ENCODE measurements at regions not wholly inside any gene's neighbourhood (a gene's known extent, or its start where the extent isn't known, plus 50 kb on each side); places are given as distances from the start of the nearest gene placed in this dataset.

DNA sequence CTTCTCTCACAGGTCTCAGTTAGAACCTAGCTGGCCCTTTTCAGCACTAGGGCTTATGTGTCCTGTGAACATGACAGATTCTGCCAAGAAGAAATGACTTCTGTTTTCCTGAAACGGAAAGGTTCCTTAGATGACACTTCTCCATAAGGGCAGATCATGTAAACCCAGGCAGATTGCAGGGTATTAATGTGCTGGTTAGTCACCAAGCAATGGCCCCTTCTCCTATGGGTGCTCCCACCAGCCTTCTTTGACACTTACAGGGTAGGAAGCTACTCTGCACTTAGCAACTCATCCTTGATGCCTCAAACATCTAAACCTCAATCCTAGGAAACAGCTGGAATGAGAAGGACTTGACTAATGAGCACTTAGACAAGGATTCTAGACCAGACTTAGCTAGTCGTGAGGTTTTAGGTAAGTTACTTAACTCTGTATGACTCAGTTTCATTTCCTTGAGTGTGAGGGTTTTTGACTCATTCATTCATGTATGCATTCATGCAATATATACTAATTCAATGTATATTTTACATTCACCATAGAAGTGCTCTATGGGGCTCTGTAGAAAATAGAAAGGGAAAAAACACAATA is 74.1 kb upstream of the PLXNA2 start:
- intact Hi-C loops (cut with DNase I), result no loop called here
- DNase-seq (no peak), ATAC-seq (ENCODE audit: low FRiP score) (no peak)
- Histone ChIP-seq H3K36me3 (ENCODE audit: control insufficient read depth in 1 of 2, insufficient read depth in 2 of 2, low read length in 1 of 2) (no peaks in the 10 kb centered on the region), H3K27me3 (ENCODE audit: control insufficient read depth in 1 of 2, insufficient read depth in 2 of 2, low read length in 1 of 2) (no peaks in the 10 kb centered on the region), H3K27ac (ENCODE audit: low read depth in 1 of 2, low read length in 2 of 2) (no peak overlapping the region), H3K4me1 (ENCODE audit: control insufficient read depth in 1 of 2, insufficient read depth in 2 of 2, low read length in 2 of 2) (peaks cover 0 to 3% of the 10 kb centered on the region in 2 donors), H3K4me3 (ENCODE audit: low read length in 2 of 2) (no peak overlapping the region), H3K9me3 (ENCODE audit: control insufficient read depth, low read length) (no peaks in the 10 kb centered on the region)
- WGBS, 2 donors, result 91 to 97% methylated on average over 2 of the region's 2 CpGs

DNA sequence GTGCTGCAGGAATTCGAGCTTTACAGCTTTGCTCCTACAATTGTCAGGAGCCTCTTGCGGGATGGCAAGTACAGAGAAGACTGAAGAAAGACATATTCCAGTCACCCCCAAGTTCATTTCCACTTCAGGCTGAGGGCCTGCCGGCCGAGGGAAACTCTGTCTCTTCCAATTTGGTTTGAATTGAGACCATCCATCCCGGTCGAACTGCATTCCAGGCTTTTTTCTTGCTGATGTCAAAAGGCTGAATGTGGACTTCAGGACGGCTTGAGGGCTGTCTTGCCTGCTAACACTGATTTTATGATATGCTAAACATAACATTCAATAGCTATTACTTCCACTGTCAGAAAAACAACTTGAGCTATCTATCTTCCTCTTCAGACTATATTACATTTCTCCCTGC is 79.8 kb upstream of the PLXNA2 start:
- DNase-seq, result no peak
- Histone ChIP-seq H3K27ac (ENCODE audit: low read depth in 1 of 2, low read length in 2 of 2) (no peak overlapping the region), H3K27me3 (ENCODE audit: control insufficient read depth in 1 of 2, insufficient read depth in 2 of 2, low read length in 1 of 2) (no peaks in the 10 kb centered on the region), H3K36me3 (ENCODE audit: control insufficient read depth in 1 of 2, insufficient read depth in 2 of 2, low read length in 1 of 2) (no peaks in the 10 kb centered on the region), H3K4me1 (ENCODE audit: control insufficient read depth in 1 of 2, insufficient read depth in 2 of 2, low read length in 2 of 2) (peaks cover 0 to 3% of the 10 kb centered on the region in 2 donors), H3K4me3 (ENCODE audit: low read length in 2 of 2) (no peak overlapping the region), H3K9me3 (ENCODE audit: control insufficient read depth, low read length) (no peaks in the 10 kb centered on the region)
- WGBS, 2 donors, result 82 to 85% methylated on average over 7 of the region's 7 CpGs
- no peak for ATAC-seq (ENCODE audit: low FRiP score)
- intact Hi-C loops (cut with DNase I), result no loop called here

DNA sequence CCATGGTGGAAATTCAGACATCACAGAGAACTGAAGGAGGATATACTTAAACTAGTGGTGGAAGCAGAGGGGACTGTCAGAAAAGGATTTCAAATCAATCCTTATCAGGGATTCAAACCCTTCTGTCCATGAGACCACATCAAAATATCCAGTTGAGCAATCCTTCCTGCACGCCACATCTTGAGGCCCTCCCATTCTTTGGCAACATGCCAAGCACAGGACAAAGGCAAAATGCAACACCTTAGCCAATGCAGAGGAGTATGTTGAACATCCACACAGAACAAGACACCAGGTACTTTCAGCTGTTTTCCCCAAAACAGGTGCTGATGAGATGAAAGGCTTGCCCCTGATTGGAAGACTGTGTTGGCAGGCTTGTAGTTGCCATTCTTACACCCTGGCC is 81.8 kb upstream of the PLXNA2 start:
- Histone ChIP-seq H3K27ac (ENCODE audit: low read depth in 1 of 2, low read length in 2 of 2) (no peak overlapping the region), H3K27me3 (ENCODE audit: control insufficient read depth in 1 of 2, insufficient read depth in 2 of 2, low read length in 1 of 2) (no peaks in the 10 kb centered on the region), H3K36me3 (ENCODE audit: control insufficient read depth in 1 of 2, insufficient read depth in 2 of 2, low read length in 1 of 2) (no peaks in the 10 kb centered on the region), H3K4me1 (ENCODE audit: control insufficient read depth in 1 of 2, insufficient read depth in 2 of 2, low read length in 2 of 2) (no peaks in the 10 kb centered on the region), H3K4me3 (ENCODE audit: low read length in 2 of 2) (no peak overlapping the region), H3K9me3 (ENCODE audit: control insufficient read depth, low read length) (no peaks in the 10 kb centered on the region)
- DNase-seq (no peak), ATAC-seq (ENCODE audit: low FRiP score) (no peak)
- WGBS, 2 donors, result 83 to 96% methylated on average over 1 of the region's 1 CpG
- intact Hi-C loops (cut with DNase I), result no loop called here

DNA sequence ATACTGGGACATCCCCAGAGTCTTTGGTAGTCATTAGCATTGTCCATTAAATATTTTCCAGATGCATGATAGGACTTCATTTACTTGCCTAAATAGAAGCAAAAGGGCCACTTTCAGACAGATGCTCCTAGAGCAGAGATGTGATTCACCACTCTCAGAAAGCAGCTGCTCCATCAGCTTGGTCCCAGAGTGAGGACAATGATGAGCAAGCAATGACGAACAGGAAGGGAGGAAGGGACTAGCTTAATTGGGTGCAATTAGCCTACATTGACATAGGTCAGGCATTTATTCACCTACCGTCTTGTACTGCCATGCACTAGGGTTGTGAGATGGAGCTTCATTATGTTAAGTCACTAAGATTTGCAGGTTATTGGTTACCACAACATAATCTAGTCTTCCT is 85.1 kb upstream of the PLXNA2 start:
- H3K27me3 ChIP-seq (ENCODE audit: control insufficient read depth in 1 of 2, insufficient read depth in 2 of 2, low read length in 1 of 2), result no peaks in the 10 kb centered on the region
- DNase-seq, result no peak
- peaks cover 0 to 2% of the 10 kb centered on the region in 2 donors for H3K4me1 ChIP-seq (ENCODE audit: control insufficient read depth in 1 of 2, insufficient read depth in 2 of 2, low read length in 2 of 2)
- no peaks in the 10 kb centered on the region for H3K36me3 ChIP-seq (ENCODE audit: control insufficient read depth in 1 of 2, insufficient read depth in 2 of 2, low read length in 1 of 2)
- H3K9me3 ChIP-seq (ENCODE audit: control insufficient read depth, low read length), result no peaks in the 10 kb centered on the region
- no peak for ATAC-seq (ENCODE audit: low FRiP score)
- 94 to 96% methylated on average over 2 of the region's 2 CpGs for WGBS, 2 donors
- H3K27ac ChIP-seq (ENCODE audit: low read depth in 1 of 2, low read length in 2 of 2), result no peak overlapping the region
- intact Hi-C loops (cut with DNase I), result no loop called here
- H3K4me3 ChIP-seq (ENCODE audit: low read length in 2 of 2), result no peak overlapping the region

DNA sequence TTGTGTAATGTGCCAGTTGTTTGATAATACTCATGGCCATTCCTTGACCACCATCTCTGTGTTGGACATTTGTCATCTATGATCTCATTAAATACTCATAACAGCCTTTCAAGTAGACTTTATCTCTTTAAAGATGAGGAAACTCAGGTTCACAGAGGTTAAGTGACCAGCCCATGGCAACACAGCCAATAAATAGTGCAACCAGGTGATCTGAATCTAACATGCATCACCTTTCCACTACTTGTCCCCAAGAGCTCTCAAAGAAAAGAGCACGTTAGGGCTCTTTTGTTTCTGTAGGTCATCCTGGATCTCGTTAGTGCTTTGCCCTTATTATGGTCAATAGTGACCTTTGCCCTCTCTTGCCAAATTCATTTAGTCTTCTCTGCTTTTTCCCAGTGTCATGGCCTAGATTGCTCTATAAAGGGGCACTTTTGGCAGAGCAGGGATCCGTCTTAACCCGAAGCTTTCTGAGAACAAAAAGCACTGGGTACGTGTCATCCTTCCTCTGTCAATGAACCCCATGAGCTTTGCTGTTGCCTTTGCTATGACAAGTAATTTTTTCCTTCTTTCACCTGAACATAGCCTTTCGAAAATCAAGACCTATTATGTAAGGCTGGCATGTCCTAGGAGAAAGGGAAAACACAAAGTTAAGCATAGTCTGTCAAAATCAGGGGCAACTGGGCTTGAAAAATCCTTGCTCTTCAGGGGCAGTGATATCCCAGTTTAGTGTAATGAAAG is 88.0 kb upstream of the PLXNA2 start:
- no peak overlapping the region for H3K27ac ChIP-seq (ENCODE audit: low read depth in 1 of 2, low read length in 2 of 2)
- no peak overlapping the region for H3K4me3 ChIP-seq (ENCODE audit: low read length in 2 of 2)
- 86 to 89% methylated on average over 6 of the region's 6 CpGs for WGBS, 2 donors
- no peaks in the 10 kb centered on the region for H3K9me3 ChIP-seq (ENCODE audit: control insufficient read depth, low read length)
- no peaks in the 10 kb centered on the region for H3K36me3 ChIP-seq (ENCODE audit: control insufficient read depth in 1 of 2, insufficient read depth in 2 of 2, low read length in 1 of 2)
- DNase-seq, result no peak
- intact Hi-C loops (cut with DNase I), result no loop called here
- ATAC-seq (ENCODE audit: low FRiP score), result no peak
- H3K4me1 ChIP-seq (ENCODE audit: control insufficient read depth in 1 of 2, insufficient read depth in 2 of 2, low read length in 2 of 2), result peaks cover 0 to 2% of the 10 kb centered on the region in 2 donors
- H3K27me3 ChIP-seq (ENCODE audit: control insufficient read depth in 1 of 2, insufficient read depth in 2 of 2, low read length in 1 of 2), result no peaks in the 10 kb centered on the region

DNA sequence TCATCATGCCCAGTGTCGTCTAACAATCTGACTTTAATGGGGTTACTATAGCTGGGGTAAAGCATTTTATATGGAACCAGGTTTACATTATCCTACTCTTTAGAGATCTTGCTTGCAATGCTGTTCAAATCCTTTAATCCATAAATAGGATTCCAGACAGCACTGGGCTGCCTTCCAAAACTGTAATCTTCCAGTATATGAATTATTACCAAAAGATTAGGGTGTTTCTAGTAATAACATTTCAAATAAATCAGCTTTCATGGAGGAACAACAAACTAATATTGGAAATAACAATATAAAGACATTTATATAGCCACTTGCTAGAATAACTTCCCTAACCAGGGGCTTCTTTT is 88.6 kb upstream of the PLXNA2 start:
- DNase-seq (no peak), ATAC-seq (ENCODE audit: low FRiP score) (no peak)
- peaks cover 0 to 2% of the 10 kb centered on the region in 2 donors for H3K4me1 ChIP-seq (ENCODE audit: control insufficient read depth in 1 of 2, insufficient read depth in 2 of 2, low read length in 2 of 2)
- H3K27ac ChIP-seq (ENCODE audit: low read depth in 1 of 2, low read length in 2 of 2), result no peak overlapping the region
- WGBS, 2 donors, result 43 to 61% methylated on average over 1 of the region's 1 CpG
- intact Hi-C loops (cut with DNase I), result no loop called here
- no peaks in the 10 kb centered on the region for H3K9me3 ChIP-seq (ENCODE audit: control insufficient read depth, low read length)
- H3K36me3 ChIP-seq (ENCODE audit: control insufficient read depth in 1 of 2, insufficient read depth in 2 of 2, low read length in 1 of 2), result no peaks in the 10 kb centered on the region
- H3K27me3 ChIP-seq (ENCODE audit: control insufficient read depth in 1 of 2, insufficient read depth in 2 of 2, low read length in 1 of 2), result no peaks in the 10 kb centered on the region
- no peak overlapping the region for H3K4me3 ChIP-seq (ENCODE audit: low read length in 2 of 2)

DNA sequence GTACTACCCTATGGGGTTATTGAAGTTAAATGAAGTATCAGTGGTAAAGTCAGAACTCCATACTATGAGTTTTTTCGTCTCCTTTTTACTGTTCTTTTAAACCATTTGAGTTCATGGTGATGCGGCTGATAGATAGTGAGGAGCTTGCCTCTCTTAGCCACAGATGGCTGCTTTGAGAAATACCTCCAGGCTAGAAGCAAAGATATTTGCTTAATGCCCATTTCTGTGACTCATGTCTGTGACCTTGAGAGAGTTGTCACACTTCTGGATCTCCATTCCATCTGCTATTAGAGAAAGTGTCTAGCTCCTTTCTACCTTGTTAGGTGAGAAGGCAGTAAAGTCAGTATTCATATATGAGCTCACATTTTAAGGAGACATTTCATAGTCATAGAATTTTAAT is 89.5 kb upstream of the PLXNA2 start:
- ATAC-seq (ENCODE audit: low FRiP score) (no peak), DNase-seq (no peak)
- Histone ChIP-seq H3K4me3 (ENCODE audit: low read length in 2 of 2) (no peak overlapping the region), H3K27ac (ENCODE audit: low read depth in 1 of 2, low read length in 2 of 2) (no peak overlapping the region), H3K27me3 (ENCODE audit: control insufficient read depth in 1 of 2, insufficient read depth in 2 of 2, low read length in 1 of 2) (no peaks in the 10 kb centered on the region), H3K4me1 (ENCODE audit: control insufficient read depth in 1 of 2, insufficient read depth in 2 of 2, low read length in 2 of 2) (peaks cover 0 to 2% of the 10 kb centered on the region in 2 donors), H3K36me3 (ENCODE audit: control insufficient read depth in 1 of 2, insufficient read depth in 2 of 2, low read length in 1 of 2) (no peaks in the 10 kb centered on the region), H3K9me3 (ENCODE audit: control insufficient read depth, low read length) (no peaks in the 10 kb centered on the region)
- intact Hi-C loops (cut with DNase I), result no loop called here
- WGBS, 2 donors, result 98 to 100% methylated on average over 2 of the region's 2 CpGs

DNA sequence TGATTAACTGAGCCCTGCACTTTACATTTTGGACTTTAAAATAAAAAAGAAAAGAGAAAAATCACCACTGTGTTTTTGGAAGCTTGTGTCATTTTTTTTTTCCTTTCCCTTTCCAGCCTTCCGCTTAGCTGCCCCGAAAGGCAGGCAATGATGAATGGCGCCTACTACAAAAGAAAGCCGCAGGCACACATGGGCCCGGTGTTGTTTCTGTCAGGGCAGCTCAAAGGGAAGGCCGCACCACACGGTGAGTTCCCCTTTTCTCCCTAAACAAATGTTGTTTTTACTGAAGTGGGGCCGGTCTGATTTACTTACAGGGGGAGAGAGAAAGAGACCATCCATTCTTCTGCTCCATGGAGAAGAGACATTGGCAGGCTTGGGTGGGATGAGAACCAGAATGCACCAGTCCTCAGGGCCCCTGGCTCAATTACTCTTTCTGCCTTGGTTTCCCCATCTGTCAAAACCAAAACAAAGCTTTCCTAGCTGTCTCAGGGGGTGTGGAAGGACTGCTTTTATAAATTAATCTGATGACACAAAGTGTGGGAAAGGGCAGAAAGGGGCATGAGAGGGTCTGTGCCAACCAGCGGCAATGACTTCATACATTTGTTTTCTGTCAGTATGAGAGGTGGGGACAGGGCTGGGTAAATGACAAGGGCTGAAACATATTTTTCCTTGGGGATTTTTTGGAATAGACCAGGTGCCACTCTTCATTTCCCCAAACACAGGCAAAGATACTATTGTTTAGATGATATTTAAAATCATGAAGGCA is 91.4 kb upstream of the PLXNA2 start:
- Histone ChIP-seq H3K9me3 (ENCODE audit: control insufficient read depth, low read length) (no peaks in the 10 kb centered on the region), H3K36me3 (ENCODE audit: control insufficient read depth in 1 of 2, insufficient read depth in 2 of 2, low read length in 1 of 2) (no peaks in the 10 kb centered on the region), H3K4me1 (ENCODE audit: control insufficient read depth in 1 of 2, insufficient read depth in 2 of 2, low read length in 2 of 2) (peaks cover 0 to 2% of the 10 kb centered on the region in 2 donors), H3K27me3 (ENCODE audit: control insufficient read depth in 1 of 2, insufficient read depth in 2 of 2, low read length in 1 of 2) (no peaks in the 10 kb centered on the region), H3K4me3 (ENCODE audit: low read length in 2 of 2) (no peak overlapping the region), H3K27ac (ENCODE audit: low read depth in 1 of 2, low read length in 2 of 2) (no peak overlapping the region)
- WGBS, 2 donors, result 79 to 86% methylated on average over 9 of the region's 9 CpGs
- ATAC-seq (ENCODE audit: low FRiP score), result no peak
- intact Hi-C loops (cut with DNase I), result no loop called here
- no peak for DNase-seq

DNA sequence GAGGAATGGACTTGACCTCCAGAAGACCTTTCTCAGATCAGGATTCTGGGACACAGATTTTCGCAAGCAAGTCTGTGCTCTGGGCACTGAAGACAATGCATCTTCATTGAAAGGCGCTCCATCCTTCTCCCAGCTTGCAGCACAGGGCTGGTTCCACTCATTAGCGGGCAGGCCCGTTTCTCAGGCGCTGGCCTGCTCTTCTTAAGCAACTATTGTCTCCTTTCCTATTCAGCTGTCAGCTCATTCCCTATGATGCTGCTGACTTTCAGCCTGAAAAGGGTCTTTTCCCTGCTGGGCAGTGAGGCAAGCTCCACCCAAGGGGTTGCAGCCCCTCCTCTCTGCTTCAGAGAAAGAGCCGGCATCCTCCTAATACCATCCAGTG is 91.9 kb upstream of the PLXNA2 start:
- Histone ChIP-seq H3K4me1 (ENCODE audit: control insufficient read depth in 1 of 2, insufficient read depth in 2 of 2, low read length in 2 of 2) (peaks cover 0 to 2% of the 10 kb centered on the region in 2 donors), H3K27ac (ENCODE audit: low read depth in 1 of 2, low read length in 2 of 2) (no peak overlapping the region), H3K4me3 (ENCODE audit: low read length in 2 of 2) (no peak overlapping the region), H3K27me3 (ENCODE audit: control insufficient read depth in 1 of 2, insufficient read depth in 2 of 2, low read length in 1 of 2) (no peaks in the 10 kb centered on the region), H3K36me3 (ENCODE audit: control insufficient read depth in 1 of 2, insufficient read depth in 2 of 2, low read length in 1 of 2) (no peaks in the 10 kb centered on the region), H3K9me3 (ENCODE audit: control insufficient read depth, low read length) (no peaks in the 10 kb centered on the region)
- intact Hi-C loops (cut with DNase I), result no loop called here
- ATAC-seq (ENCODE audit: low FRiP score) (no peak), DNase-seq (no peak)
- 93 to 95% methylated on average over 6 of the region's 6 CpGs for WGBS, 2 donors
